ENCODE measurements at regions not wholly inside any gene's neighbourhood (a gene's known extent, or its start where the extent isn't known, plus 50 kb on each side); places are given as distances from the start of the nearest gene placed in this dataset.

DNA sequence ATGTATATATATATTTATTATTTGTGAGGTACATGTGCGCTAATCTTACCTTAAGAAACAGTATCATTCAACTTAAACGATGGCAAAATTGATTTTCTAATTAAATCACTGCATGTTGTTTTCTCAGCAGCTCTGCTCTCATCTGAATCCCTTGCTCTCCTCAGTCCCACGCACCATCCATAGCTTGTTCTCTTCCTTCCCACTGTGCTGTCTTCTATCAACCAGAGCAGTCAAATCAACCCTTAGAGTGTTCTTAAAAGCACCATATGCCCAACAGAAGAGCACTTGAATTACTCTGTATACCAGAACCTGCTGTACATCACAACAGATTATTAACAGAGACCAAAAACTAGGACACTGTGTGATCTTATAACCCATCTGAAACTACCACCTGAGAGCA is 209.4 kb upstream of the G2E3 start:
- TF ChIP-seq, protein P1, sequence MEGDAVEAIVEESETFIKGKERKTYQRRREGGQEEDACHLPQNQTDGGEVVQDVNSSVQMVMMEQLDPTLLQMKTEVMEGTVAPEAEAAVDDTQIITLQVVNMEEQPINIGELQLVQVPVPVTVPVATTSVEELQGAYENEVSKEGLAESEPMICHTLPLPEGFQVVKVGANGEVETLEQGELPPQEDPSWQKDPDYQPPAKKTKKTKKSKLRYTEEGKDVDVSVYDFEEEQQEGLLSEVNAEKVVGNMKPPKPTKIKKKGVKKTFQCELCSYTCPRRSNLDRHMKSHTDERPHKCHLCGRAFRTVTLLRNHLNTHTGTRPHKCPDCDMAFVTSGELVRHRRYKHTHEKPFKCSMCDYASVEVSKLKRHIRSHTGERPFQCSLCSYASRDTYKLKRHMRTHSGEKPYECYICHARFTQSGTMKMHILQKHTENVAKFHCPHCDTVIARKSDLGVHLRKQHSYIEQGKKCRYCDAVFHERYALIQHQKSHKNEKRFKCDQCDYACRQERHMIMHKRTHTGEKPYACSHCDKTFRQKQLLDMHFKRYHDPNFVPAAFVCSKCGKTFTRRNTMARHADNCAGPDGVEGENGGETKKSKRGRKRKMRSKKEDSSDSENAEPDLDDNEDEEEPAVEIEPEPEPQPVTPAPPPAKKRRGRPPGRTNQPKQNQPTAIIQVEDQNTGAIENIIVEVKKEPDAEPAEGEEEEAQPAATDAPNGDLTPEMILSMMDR (IDR thresholded peaks at IDR 0.05), result no peak
- TF ChIP-seq POLR2A (IDR thresholded peaks at IDR 0.05), result no peak
- TF ChIP-seq POLR2AphosphoS5 (IDR thresholded peaks at IDR 0.05), result no peak

All from stomach (tissue), 4 donors.